PC-3 (cell line): ENCODE measurements at regions not wholly inside any gene's neighbourhood (a gene's known extent, or its start where the extent isn't known, plus 50 kb on each side); places are given as distances from the start of the nearest gene placed in this dataset.

Experiments
- CTCF ChIP-seq: fragments of 300-600 bp; sonication (generic); conservative IDR thresholded peaks from 2 replicates; pipeline ENCODE4 v1.5.1; 2017; ENCODE audit warnings: antibody characterized with exemption, low read depth, mild to moderate bottlenecking, low read length
- EZH2 ChIP-seq: fragments of 300-600 bp; sonication (generic); IDR thresholded peaks from one replicate; pipeline ENCODE4 v1.6.1; 2017; ENCODE audit warnings: antibody characterized with exemption, mild to moderate bottlenecking, low read length; ENCODE audit not compliant: unreplicated experiment

GRCh38 chr5:124642151-124642550 lies 104.3 kb downstream of the ZNF608 start:
- TF ChIP-seq CTCF (no peak), EZH2 (no peak)
